ENCODE measurements at regions not wholly inside any gene's neighbourhood (a gene's known extent, or its start where the extent isn't known, plus 50 kb on each side); places are given as distances from the start of the nearest gene placed in this dataset.
A peak's percentile ranks its signal among the peaks of the same experiment; 100 is the strongest.

DNA sequence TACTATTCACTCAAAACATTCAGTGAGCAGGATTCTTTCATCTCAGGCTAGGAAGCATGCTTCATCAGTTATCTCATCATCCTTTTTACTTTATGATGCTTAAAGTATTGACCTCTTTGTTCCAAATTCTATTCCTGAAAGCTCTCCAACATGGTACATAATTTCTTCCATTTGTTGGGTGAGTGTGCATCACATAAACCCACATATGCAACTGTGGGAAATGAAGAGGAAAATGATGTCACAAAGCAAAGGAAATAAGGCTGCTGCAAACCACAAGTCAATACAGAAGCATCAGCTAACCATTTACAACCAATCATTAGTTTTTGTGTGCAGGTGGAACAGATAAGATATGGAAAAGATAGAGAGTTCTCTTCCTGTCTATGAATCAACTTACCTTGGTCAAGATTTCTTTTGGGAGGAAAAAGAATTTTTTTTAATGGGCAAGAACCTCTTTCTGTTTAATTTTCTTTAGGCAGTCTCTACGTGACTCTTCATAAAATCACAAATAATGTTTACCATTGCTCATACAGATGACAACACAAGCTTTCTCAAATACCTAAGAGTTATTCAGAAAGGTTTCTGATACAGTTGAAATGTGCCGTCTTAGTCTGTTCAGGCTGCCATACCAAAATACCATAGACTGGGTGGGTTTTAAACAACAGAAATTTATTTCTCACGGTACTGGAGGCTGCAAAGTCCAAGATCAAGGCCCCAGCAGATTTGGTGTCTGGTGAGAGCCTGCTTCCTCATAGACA, 259.9 kb downstream of the ADGRG6 start:
- H3K4me3 ChIP-seq (ENCODE audit: low read depth, low read length): no peak overlapping the region
- H2AFZ ChIP-seq (ENCODE audit: low read length, unreplicated experiment): no peak overlapping the region
- peaks cover 6% of the 10 kb centered on the region for H3K27me3 ChIP-seq (ENCODE audit: insufficient read depth, low read length)
- no peak overlapping the region for H3K27ac ChIP-seq (ENCODE audit: low read depth, low read length)
- no peaks in the 10 kb centered on the region for H3K79me2 ChIP-seq (ENCODE audit: control insufficient read depth, insufficient read depth, low read length, unreplicated experiment)
- no peaks in the 10 kb centered on the region for H3K36me3 ChIP-seq (ENCODE audit: insufficient read depth, low read length)
- no peaks in the 10 kb centered on the region for H3K4me1 ChIP-seq (ENCODE audit: control insufficient read depth, insufficient read depth, low read length, unreplicated experiment)

DNA sequence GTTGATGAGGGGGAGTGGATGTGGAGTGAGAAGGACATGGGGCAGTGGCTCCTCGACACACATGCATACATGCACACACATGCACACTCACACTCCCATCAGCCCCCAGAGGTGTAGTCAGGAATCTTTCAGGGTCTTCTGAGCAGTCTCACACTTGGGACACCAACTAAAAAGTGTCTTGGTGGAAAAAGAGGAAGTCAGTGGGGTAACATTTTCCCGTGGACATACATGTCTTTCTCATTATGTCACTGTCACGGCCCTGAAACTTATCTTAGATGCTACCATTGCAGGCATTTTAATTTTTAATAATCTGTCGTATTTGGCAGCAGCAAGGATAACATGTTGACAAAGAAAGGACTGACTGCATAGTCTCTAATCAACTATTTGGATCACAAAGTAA, 261.1 kb downstream of the ADGRG6 start:
- H3K36me3 ChIP-seq (ENCODE audit: insufficient read depth, low read length): no peaks in the 10 kb centered on the region
- peaks cover 6% of the 10 kb centered on the region for H3K27me3 ChIP-seq (ENCODE audit: insufficient read depth, low read length)
- H3K79me2 ChIP-seq (ENCODE audit: control insufficient read depth, insufficient read depth, low read length, unreplicated experiment): no peaks in the 10 kb centered on the region
- H2AFZ ChIP-seq (ENCODE audit: low read length, unreplicated experiment): no peak overlapping the region
- no peaks in the 10 kb centered on the region for H3K4me1 ChIP-seq (ENCODE audit: control insufficient read depth, insufficient read depth, low read length, unreplicated experiment)
- no peak overlapping the region for H3K27ac ChIP-seq (ENCODE audit: low read depth, low read length)
- no peak overlapping the region for H3K4me3 ChIP-seq (ENCODE audit: low read depth, low read length)

DNA sequence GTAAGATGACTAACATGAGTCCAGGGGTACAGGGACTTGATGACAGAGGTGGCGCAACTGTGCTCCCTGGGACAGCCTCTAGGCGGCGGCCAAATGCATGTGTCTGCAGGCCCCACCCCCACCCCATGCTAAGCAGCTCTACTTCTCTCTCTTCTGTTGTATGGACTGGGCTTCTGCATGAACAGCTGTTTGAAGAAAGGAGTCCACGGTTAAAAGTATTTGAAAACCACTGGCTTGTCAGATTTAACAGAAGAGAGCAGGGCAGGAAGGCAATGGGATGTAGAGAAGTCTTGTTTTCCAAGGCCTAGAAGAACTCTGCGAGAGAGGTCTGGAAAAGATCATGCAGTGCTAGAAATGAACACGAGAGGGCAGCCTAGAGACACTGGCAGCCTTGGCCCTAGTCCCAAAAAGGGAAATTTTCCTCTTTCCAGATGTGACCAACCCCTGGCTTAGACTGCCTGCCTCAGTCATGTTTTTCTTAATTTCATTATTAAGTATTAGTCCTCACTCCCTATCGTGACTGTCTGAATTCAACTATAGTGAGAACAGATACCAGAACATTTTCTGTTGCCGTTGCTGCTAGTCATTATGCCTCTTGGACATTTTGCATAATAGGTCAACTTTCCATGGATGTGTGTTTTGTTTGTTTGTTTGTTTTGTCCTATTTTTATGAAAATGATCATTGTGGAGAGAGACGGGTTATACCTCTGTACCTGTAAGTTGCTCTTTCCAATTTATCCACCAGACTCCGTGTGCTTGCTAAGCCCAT, 265.0 kb downstream of the ADGRG6 start:
- Histone ChIP-seq H3K79me2 (ENCODE audit: control insufficient read depth, insufficient read depth, low read length, unreplicated experiment) (no peaks in the 10 kb centered on the region), H3K36me3 (ENCODE audit: insufficient read depth, low read length) (no peaks in the 10 kb centered on the region), H3K27me3 (ENCODE audit: insufficient read depth, low read length) (no peaks in the 10 kb centered on the region), H3K27ac (ENCODE audit: low read depth, low read length) (no peak overlapping the region), H2AFZ (ENCODE audit: low read length, unreplicated experiment) (no peak overlapping the region), H3K4me3 (ENCODE audit: low read depth, low read length) (no peak overlapping the region), H3K4me1 (ENCODE audit: control insufficient read depth, insufficient read depth, low read length, unreplicated experiment) (peaks cover 11% of the 10 kb centered on the region)

DNA sequence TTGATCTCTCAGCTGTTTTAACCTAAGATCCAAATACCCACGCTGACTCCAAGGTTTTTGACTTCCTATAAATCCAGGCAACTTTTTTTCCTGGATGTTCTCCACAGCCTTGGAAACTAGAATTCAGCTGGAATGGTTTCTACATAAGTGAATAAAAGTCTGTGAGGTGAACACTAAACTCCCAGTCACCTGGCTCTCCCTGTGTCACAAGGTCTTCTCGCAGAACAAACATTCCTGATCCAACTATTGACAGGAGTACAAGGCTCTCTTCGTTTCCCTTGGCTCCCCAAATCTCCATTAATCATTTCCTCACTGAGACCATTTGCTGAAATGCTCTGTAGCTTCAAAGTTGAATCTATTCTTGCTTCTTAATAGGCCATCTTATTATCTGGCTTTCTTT, 265.7 kb downstream of the ADGRG6 start:
- H3K4me3 ChIP-seq (ENCODE audit: low read depth, low read length): no peak overlapping the region
- H3K36me3 ChIP-seq (ENCODE audit: insufficient read depth, low read length): no peaks in the 10 kb centered on the region
- no peaks in the 10 kb centered on the region for H3K27me3 ChIP-seq (ENCODE audit: insufficient read depth, low read length)
- H3K4me1 ChIP-seq (ENCODE audit: control insufficient read depth, insufficient read depth, low read length, unreplicated experiment): peaks cover 11% of the 10 kb centered on the region
- no peak overlapping the region for H2AFZ ChIP-seq (ENCODE audit: low read length, unreplicated experiment)
- H3K79me2 ChIP-seq (ENCODE audit: control insufficient read depth, insufficient read depth, low read length, unreplicated experiment): no peaks in the 10 kb centered on the region
- H3K27ac ChIP-seq (ENCODE audit: low read depth, low read length): no peak overlapping the region

DNA sequence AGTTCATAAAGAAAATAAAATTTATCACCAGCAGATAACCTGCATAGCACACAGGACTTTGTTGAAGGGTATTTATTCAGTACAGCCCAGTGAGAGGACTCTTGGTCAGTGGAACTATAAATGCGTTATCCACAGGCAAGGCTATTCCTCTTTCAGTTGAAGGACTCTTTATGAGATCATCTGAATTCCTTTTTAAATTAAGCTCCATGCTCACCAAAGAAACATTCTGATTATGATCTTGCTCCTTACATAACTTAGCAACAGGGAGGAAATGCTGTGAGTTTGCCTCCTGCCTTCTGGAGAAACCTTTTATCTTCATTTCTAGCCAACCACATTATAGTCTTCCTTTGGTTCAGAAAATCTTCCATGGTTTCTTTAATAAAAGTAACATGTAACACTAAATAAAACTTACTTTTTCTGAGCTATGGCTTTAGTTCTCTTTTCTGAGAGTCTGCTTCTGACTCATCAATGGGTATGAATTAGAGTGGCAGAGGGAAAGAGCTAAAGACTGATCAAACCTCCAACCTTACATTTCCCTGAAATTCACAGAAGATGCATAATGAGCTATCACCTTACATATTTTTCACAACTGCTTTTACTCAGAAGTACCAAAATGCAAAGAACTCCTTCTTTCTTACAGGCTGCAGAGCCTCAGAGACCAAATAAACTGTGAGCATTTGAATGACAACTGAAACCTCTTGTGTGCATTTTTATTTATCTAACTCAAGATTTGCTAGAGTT, 267.2 kb downstream of the ADGRG6 start:
- Histone ChIP-seq H3K79me2 (ENCODE audit: control insufficient read depth, insufficient read depth, low read length, unreplicated experiment) (no peaks in the 10 kb centered on the region), H3K27ac (ENCODE audit: low read depth, low read length) (no peak overlapping the region), H3K4me1 (ENCODE audit: control insufficient read depth, insufficient read depth, low read length, unreplicated experiment) (peaks cover 11% of the 10 kb centered on the region), H2AFZ (ENCODE audit: low read length, unreplicated experiment) (no peak overlapping the region), H3K36me3 (ENCODE audit: insufficient read depth, low read length) (no peaks in the 10 kb centered on the region), H3K4me3 (ENCODE audit: low read depth, low read length) (no peak overlapping the region), H3K27me3 (ENCODE audit: insufficient read depth, low read length) (no peaks in the 10 kb centered on the region)

DNA sequence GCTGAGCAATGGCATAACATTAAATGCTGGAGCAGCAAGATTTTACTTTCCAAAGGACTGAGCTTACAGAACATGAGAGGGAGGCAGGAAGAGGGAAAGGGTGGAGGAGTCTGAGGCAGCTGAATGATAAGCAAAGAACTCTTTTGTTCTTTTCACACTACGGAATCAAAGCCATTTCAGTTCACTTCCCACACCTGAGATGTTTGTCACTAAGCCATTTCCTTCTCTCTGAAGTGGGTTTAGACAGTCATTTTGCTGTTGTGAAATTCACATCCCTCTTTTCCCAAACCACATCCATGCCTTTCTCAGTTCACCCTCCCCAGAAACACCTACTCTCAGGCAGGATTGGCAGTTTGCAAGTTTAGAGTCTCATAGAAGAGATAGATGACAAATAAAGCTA, 267.9 kb downstream of the ADGRG6 start:
- Histone ChIP-seq H3K79me2 (ENCODE audit: control insufficient read depth, insufficient read depth, low read length, unreplicated experiment) (no peaks in the 10 kb centered on the region), H3K27me3 (ENCODE audit: insufficient read depth, low read length) (no peaks in the 10 kb centered on the region), H3K4me3 (ENCODE audit: low read depth, low read length) (no peak overlapping the region), H3K36me3 (ENCODE audit: insufficient read depth, low read length) (no peaks in the 10 kb centered on the region), H2AFZ (ENCODE audit: low read length, unreplicated experiment) (no peak overlapping the region), H3K27ac (ENCODE audit: low read depth, low read length) (no peak overlapping the region), H3K4me1 (ENCODE audit: control insufficient read depth, insufficient read depth, low read length, unreplicated experiment) (peaks cover 11% of the 10 kb centered on the region)

DNA sequence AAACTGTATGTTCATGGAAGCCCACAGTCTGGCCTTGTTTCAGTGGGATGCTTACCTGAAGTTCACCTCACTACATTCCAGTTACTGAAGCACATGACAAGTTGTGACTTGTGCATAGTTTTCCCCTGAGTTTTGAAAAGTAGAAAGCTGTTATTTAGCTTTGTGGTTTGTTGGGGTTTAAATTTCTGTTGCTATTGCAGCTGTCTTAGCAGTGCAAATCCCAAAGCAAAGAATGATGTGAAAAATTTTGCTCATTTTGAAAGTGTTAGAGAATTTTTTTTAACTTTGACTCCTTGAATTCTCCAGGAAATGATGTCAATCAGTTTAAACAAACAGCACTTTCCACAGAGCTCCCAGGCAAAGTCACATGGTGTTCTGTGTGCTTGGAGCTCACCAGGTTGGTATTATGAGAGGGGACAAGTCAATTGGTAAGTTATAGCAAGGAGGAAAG, 268.4 kb downstream of the ADGRG6 start:
- H3K4me3 ChIP-seq (ENCODE audit: low read depth, low read length): no peak overlapping the region
- peaks cover 11% of the 10 kb centered on the region for H3K4me1 ChIP-seq (ENCODE audit: control insufficient read depth, insufficient read depth, low read length, unreplicated experiment)
- no peaks in the 10 kb centered on the region for H3K79me2 ChIP-seq (ENCODE audit: control insufficient read depth, insufficient read depth, low read length, unreplicated experiment)
- H2AFZ ChIP-seq (ENCODE audit: low read length, unreplicated experiment): no peak overlapping the region
- H3K27me3 ChIP-seq (ENCODE audit: insufficient read depth, low read length): no peaks in the 10 kb centered on the region
- no peaks in the 10 kb centered on the region for H3K36me3 ChIP-seq (ENCODE audit: insufficient read depth, low read length)
- H3K27ac ChIP-seq (ENCODE audit: low read depth, low read length): no peak overlapping the region

DNA sequence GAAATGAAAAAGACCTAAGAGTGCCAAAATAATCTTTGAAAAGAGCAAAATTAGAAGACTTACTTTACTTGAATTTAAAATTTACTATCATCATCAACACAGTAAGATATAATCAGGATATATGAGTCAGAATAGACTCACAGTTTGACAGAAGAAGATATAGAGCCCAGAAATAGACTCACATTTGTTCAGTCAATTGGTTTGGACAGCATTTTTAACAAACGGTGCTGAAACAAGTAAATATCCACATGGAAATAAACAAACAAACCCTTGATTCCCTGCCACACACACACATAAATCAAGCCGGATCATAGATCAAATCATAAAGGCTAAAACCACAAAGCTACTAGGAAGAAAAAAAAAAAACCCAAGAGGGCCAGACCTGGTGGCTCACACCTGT, 291.1 kb downstream of the ADGRG6 start:
- H2AFZ ChIP-seq (ENCODE audit: low read length, unreplicated experiment): no peak overlapping the region
- no peak overlapping the region for H3K4me3 ChIP-seq (ENCODE audit: low read depth, low read length)
- no peaks in the 10 kb centered on the region for H3K36me3 ChIP-seq (ENCODE audit: insufficient read depth, low read length)
- H3K79me2 ChIP-seq (ENCODE audit: control insufficient read depth, insufficient read depth, low read length, unreplicated experiment): no peaks in the 10 kb centered on the region
- H3K4me1 ChIP-seq (ENCODE audit: control insufficient read depth, insufficient read depth, low read length, unreplicated experiment): no peaks in the 10 kb centered on the region
- H3K27ac ChIP-seq (ENCODE audit: low read depth, low read length): no peak overlapping the region
- peaks cover 17% of the 10 kb centered on the region; the same call in 1 of the 2 replicates for H3K27me3 ChIP-seq (ENCODE audit: insufficient read depth, low read length)

DNA sequence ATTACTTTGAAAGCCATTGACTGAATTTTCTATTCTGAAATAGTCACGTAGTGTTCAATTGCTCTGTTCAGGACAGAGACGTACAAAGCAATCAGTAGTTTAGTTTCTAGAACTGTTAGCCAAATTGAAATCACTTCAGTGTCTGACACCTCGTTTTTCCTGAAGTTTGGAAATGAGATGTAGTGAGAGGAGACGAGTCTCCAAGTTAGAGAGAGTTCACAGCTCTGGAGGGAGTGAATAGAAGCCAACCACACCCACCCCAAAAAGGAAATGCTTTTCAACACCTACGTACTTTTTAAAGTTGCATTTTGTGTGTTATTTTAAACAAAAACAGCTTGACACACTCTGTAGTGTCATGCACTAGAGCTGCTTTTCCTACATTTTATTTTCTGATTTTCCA, 296.0 kb downstream of the ADGRG6 start:
- H3K27ac ChIP-seq (ENCODE audit: low read depth, low read length): no peak overlapping the region
- H3K36me3 ChIP-seq (ENCODE audit: insufficient read depth, low read length): no peaks in the 10 kb centered on the region
- H2AFZ ChIP-seq (ENCODE audit: low read length, unreplicated experiment): peak overlapping the region; percentile 39
- no peaks in the 10 kb centered on the region for H3K4me1 ChIP-seq (ENCODE audit: control insufficient read depth, insufficient read depth, low read length, unreplicated experiment)
- H3K27me3 ChIP-seq (ENCODE audit: insufficient read depth, low read length): peaks cover 29% of the 10 kb centered on the region
- H3K79me2 ChIP-seq (ENCODE audit: control insufficient read depth, insufficient read depth, low read length, unreplicated experiment): no peaks in the 10 kb centered on the region
- H3K4me3 ChIP-seq (ENCODE audit: low read depth, low read length): no peak overlapping the region

DNA sequence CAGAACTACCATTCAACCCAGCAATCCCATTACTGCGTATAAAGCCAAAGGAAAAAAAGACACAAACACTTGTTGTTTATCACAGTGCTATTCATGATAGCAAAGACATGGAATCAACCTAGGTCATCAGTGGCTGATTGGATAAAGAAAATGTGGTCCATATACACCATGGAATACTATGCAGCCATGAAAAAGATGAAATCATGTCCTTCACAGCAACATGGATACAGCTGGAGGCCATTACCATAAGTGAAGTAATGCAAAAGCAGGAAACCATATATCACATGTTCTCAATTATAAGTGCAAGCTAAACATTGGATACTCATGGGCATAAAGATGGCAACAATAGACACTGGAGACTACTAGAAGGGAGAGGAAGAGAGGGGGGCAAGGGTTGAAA, 299.6 kb downstream of the ADGRG6 start:
- H3K4me1 ChIP-seq (ENCODE audit: control insufficient read depth, insufficient read depth, low read length, unreplicated experiment): no peaks in the 10 kb centered on the region
- H3K4me3 ChIP-seq (ENCODE audit: low read depth, low read length): no peak overlapping the region
- H3K36me3 ChIP-seq (ENCODE audit: insufficient read depth, low read length): no peaks in the 10 kb centered on the region
- no peak overlapping the region for H2AFZ ChIP-seq (ENCODE audit: low read length, unreplicated experiment)
- no peaks in the 10 kb centered on the region for H3K79me2 ChIP-seq (ENCODE audit: control insufficient read depth, insufficient read depth, low read length, unreplicated experiment)
- peaks cover 28% of the 10 kb centered on the region for H3K27me3 ChIP-seq (ENCODE audit: insufficient read depth, low read length)
- no peak overlapping the region for H3K27ac ChIP-seq (ENCODE audit: low read depth, low read length)
